ENCODE measurements at regions not wholly inside any gene's neighbourhood (a gene's known extent, or its start where the extent isn't known, plus 50 kb on each side); places are given as distances from the start of the nearest gene placed in this dataset.

DNA sequence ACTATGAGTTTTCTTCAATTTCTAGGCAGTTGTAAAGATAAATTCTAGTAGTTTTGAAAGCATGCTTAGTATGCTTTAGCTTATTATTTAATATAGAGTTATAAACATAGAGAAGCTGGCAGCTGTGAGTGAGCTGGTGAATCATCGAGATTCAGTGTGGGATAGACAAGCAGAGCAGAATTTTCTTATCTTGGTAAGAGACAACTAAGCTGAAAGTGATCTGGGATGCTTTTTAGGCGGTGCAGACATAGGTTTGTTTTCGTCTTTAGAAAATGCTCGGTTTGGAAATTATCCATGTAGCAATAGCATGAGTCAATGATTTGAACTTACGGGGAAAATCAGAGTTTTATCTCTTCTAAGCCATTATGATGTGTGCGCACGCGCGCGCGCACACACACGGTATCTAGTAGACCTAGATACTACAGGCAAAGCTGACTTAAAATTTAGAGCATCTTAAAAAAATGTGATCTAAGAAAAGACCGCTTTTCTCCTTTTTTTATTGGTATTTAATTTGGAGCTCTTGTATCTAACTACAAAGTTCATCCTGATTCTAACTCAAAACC, 128.3 kb upstream of the MAP3K7 start:
- peaks cover 0 to 4% (median 1%) of the 10 kb centered on the region in 4 donors for H3K27me3 ChIP-seq (ENCODE audit: control insufficient read depth in 4 of 4, insufficient read depth in 4 of 4, low read length in 3 of 4)
- TF ChIP-seq EGR1 (IDR thresholded peaks at IDR 0.05; ENCODE audit: low read depth in 2 of 2) = no peak
- no peak for TF ChIP-seq RAD21 (IDR thresholded peaks at IDR 0.05)
- TF ChIP-seq, protein P1, sequence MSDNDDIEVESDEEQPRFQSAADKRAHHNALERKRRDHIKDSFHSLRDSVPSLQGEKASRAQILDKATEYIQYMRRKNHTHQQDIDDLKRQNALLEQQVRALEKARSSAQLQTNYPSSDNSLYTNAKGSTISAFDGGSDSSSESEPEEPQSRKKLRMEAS (IDR thresholded peaks at IDR 0.05) = no peak
- 75% methylated on average over 13 of the region's 13 CpGs for WGBS
- H3K4me3 ChIP-seq (ENCODE audit: low read depth in 1 of 3, low read length in 3 of 3) = no peak overlapping the region
- no peaks in the 10 kb centered on the region for H3K36me3 ChIP-seq (ENCODE audit: control insufficient read depth in 4 of 4, insufficient read depth in 3 of 4, low read depth in 1 of 4, low read length in 3 of 4)
- no peak for DNase-seq (ENCODE audit: low spot score)
- H3K4me1 ChIP-seq (ENCODE audit: control insufficient read depth in 4 of 4, insufficient read depth in 4 of 4, low read length in 3 of 4) = no peaks in the 10 kb centered on the region
- H3K27ac ChIP-seq (ENCODE audit: low read depth in 1 of 2, low read length in 2 of 2) = no peak overlapping the region
- no peaks in the 10 kb centered on the region for H3K9me3 ChIP-seq (ENCODE audit: control insufficient read depth in 4 of 4, low read length in 3 of 4)
- no peak overlapping the region for H3K9ac ChIP-seq (ENCODE audit: low read depth in 1 of 2, low read length in 2 of 2)

DNA sequence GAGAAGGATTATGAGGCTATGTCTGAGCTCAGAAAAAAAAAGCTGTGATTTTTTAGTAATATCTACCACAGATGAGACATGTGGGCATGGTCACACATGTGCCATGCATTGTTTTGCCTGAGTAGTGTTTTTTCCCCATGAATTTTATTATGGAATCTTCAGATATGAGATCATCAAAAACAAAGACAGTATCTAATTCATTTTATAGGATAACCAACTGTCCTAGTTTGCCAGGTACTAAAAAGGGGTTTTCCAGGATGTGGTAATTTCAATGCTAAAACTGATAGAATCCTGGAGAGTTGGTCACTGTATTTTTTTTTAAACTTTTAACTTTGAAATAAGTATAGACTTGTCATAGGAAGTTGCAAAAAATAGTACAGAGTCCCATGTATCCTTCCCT, 127.4 kb upstream of the MAP3K7 start:
- no peak overlapping the region for H3K4me3 ChIP-seq (ENCODE audit: low read depth in 1 of 3, low read length in 3 of 3)
- H3K27me3 ChIP-seq (ENCODE audit: control insufficient read depth in 4 of 4, insufficient read depth in 4 of 4, low read length in 3 of 4) = peaks cover 0 to 4% (median 1%) of the 10 kb centered on the region in 4 donors
- no peak for DNase-seq (ENCODE audit: low spot score)
- TF ChIP-seq RAD21 (IDR thresholded peaks at IDR 0.05) = no peak
- TF ChIP-seq, protein P2, sequence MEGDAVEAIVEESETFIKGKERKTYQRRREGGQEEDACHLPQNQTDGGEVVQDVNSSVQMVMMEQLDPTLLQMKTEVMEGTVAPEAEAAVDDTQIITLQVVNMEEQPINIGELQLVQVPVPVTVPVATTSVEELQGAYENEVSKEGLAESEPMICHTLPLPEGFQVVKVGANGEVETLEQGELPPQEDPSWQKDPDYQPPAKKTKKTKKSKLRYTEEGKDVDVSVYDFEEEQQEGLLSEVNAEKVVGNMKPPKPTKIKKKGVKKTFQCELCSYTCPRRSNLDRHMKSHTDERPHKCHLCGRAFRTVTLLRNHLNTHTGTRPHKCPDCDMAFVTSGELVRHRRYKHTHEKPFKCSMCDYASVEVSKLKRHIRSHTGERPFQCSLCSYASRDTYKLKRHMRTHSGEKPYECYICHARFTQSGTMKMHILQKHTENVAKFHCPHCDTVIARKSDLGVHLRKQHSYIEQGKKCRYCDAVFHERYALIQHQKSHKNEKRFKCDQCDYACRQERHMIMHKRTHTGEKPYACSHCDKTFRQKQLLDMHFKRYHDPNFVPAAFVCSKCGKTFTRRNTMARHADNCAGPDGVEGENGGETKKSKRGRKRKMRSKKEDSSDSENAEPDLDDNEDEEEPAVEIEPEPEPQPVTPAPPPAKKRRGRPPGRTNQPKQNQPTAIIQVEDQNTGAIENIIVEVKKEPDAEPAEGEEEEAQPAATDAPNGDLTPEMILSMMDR (IDR thresholded peaks at IDR 0.05; ENCODE audit: low read depth, low read length, missing input control) = no peak
- TF ChIP-seq SP1 (IDR thresholded peaks at IDR 0.05) = no peak
- no peak for TF ChIP-seq YY1 (IDR thresholded peaks at IDR 0.05)
- TF ChIP-seq JUND (IDR thresholded peaks at IDR 0.05) = no peak
- no peak for TF ChIP-seq NR2F2 (IDR thresholded peaks at IDR 0.05)
- no peak for TF ChIP-seq GABPA (IDR thresholded peaks at IDR 0.05 in 1 of 2, conservative IDR thresholded peaks at IDR 0.05 in 1 of 2)
- TF ChIP-seq, protein P3, sequence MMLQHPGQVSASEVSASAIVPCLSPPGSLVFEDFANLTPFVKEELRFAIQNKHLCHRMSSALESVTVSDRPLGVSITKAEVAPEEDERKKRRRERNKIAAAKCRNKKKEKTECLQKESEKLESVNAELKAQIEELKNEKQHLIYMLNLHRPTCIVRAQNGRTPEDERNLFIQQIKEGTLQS (IDR thresholded peaks at IDR 0.05) = no peak
- TF ChIP-seq HNF4A (conservative IDR thresholded peaks at IDR 0.05) = no peak
- H3K27ac ChIP-seq (ENCODE audit: low read depth in 1 of 2, low read length in 2 of 2) = no peak overlapping the region
- no peaks in the 10 kb centered on the region for H3K9me3 ChIP-seq (ENCODE audit: control insufficient read depth in 4 of 4, low read length in 3 of 4)
- no peak overlapping the region for H3K9ac ChIP-seq (ENCODE audit: low read depth in 1 of 2, low read length in 2 of 2)
- no peaks in the 10 kb centered on the region for H3K36me3 ChIP-seq (ENCODE audit: control insufficient read depth in 4 of 4, insufficient read depth in 3 of 4, low read depth in 1 of 4, low read length in 3 of 4)
- H3K4me1 ChIP-seq (ENCODE audit: control insufficient read depth in 4 of 4, insufficient read depth in 4 of 4, low read length in 3 of 4) = no peaks in the 10 kb centered on the region

DNA sequence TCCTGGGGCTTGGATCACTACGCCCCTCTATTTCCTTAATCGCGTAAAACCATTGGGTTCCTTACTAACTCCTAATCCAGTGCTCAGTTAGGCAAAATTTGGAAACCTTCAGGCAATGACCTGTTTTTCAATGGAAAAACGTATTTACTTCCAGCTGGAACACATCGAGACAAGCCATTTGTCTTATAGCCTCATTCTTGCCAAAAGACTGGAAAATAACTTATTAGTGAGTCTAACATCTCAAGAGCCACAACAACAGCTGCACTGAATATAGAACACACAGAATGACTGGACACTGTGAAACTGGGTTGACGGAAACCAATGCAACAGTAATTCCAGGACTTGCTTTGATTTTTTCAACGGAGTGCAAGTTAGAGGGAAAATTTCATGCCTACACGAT, 125.2 kb upstream of the MAP3K7 start:
- DNase-seq (ENCODE audit: low spot score) = no peak
- no peak overlapping the region for H3K9ac ChIP-seq (ENCODE audit: low read depth in 1 of 2, low read length in 2 of 2)
- no peaks in the 10 kb centered on the region for H3K9me3 ChIP-seq (ENCODE audit: control insufficient read depth in 4 of 4, low read length in 3 of 4)
- H3K36me3 ChIP-seq (ENCODE audit: control insufficient read depth in 4 of 4, insufficient read depth in 3 of 4, low read depth in 1 of 4, low read length in 3 of 4) = no peaks in the 10 kb centered on the region
- H3K4me1 ChIP-seq (ENCODE audit: control insufficient read depth in 4 of 4, insufficient read depth in 4 of 4, low read length in 3 of 4) = no peaks in the 10 kb centered on the region
- H3K27ac ChIP-seq (ENCODE audit: low read depth in 1 of 2, low read length in 2 of 2) = no peak overlapping the region
- no peak for TF ChIP-seq TAF1 (conservative IDR thresholded peaks at IDR 0.05)
- no peak for TF ChIP-seq RXRA (IDR thresholded peaks at IDR 0.05)
- no peak overlapping the region for H3K4me3 ChIP-seq (ENCODE audit: low read depth in 1 of 3, low read length in 3 of 3)
- 77% methylated on average over 8 of the region's 8 CpGs for WGBS
- peaks cover 0 to 4% (median 1%) of the 10 kb centered on the region in 4 donors for H3K27me3 ChIP-seq (ENCODE audit: control insufficient read depth in 4 of 4, insufficient read depth in 4 of 4, low read length in 3 of 4)

All from liver (tissue), 8 donors.